B cell (primary cell): ENCODE measurements at regions not wholly inside any gene's neighbourhood (a gene's known extent, or its start where the extent isn't known, plus 50 kb on each side); places are given as distances from the start of the nearest gene placed in this dataset.

Experiments used
- CTCF ChIP-seq: fragments of 200-600 bp; IDR thresholded peaks from one replicate; pipeline ENCODE4 v1.8.0; 2022; ENCODE audit warnings: antibody characterized with exemption, mild to moderate bottlenecking
- EZH2 ChIP-seq: IDR thresholded peaks from 2 replicates; pipeline ENCODE4 v1.6.1; 2012; ENCODE audit warnings: borderline replicate concordance, low read depth, mild to moderate bottlenecking, moderate library complexity, low read length; ENCODE audit not compliant: insufficient read depth, poor library complexity, severe bottlenecking

GRCh38 chr11:104826772-104827171 is 71.5 kb downstream of the CASP12 start:
- TF ChIP-seq EZH2 = no peak
- no peak for TF ChIP-seq CTCF
